DOHH2 (cell line): ENCODE measurements at regions not wholly inside any gene's neighbourhood (a gene's known extent, or its start where the extent isn't known, plus 50 kb on each side); places are given as distances from the start of the nearest gene placed in this dataset.

Experiments
- H3F3A ChIP-seq: fragments of 200-600 bp; sonication (generic), shearing (Covaris generic); 2 replicates; pipeline ENCODE4 v1.6.0; 2016; ENCODE audit warnings: antibody characterized with exemption, mild to moderate bottlenecking; ENCODE audit not compliant: control insufficient read depth, insufficient read depth
- H3K27ac ChIP-seq: fragments of 200-600 bp; sonication (generic); 2 replicates; pipeline ENCODE4 v1.5.1; 2014; ENCODE audit warnings: low read depth, mild to moderate bottlenecking, low read length, moderate library complexity
- H3K27me3 ChIP-seq: fragments of 200-600 bp; sonication (generic); 2 replicates; pipeline ENCODE4 v1.6.1; 2014; ENCODE audit warnings: mild to moderate bottlenecking, low read length, mixed read lengths; ENCODE audit not compliant: control insufficient read depth
- H3K36me3 ChIP-seq: fragments of 200-600 bp; sonication (generic); 2 replicates; pipeline ENCODE4 v1.6.1; 2014; ENCODE audit warnings: mild to moderate bottlenecking, low read length, moderate library complexity, mixed read lengths; ENCODE audit not compliant: control insufficient read depth
- H3K4me1 ChIP-seq: fragments of 200-600 bp; sonication (generic); 2 replicates; pipeline ENCODE4 v1.6.1; 2014; ENCODE audit warnings: mild to moderate bottlenecking, low read length, mixed read lengths; ENCODE audit not compliant: control insufficient read depth
- H3K4me2 ChIP-seq: fragments of 200-600 bp; sonication (generic); 2 replicates; pipeline ENCODE4 v1.6.0; 2014; ENCODE audit warnings: mild to moderate bottlenecking, low read length, moderate library complexity
- H3K4me3 ChIP-seq: fragments of 200-600 bp; sonication (generic); 2 replicates; pipeline ENCODE4 v1.5.1; 2014; ENCODE audit warnings: mild to moderate bottlenecking, low read length, mixed read lengths
- H3K79me2 ChIP-seq: fragments of 200-600 bp; sonication (generic); 2 replicates; pipeline ENCODE4 v1.6.1; 2014; ENCODE audit warnings: mild to moderate bottlenecking, low read length, mixed read lengths; ENCODE audit not compliant: control insufficient read depth
- H3K9me2 ChIP-seq: fragments of 200-600 bp; sonication (generic); replicated peaks from 2 replicates; pipeline ENCODE4 v1.6.1; 2014; ENCODE audit warnings: mild to moderate bottlenecking, low read length, mixed read lengths; ENCODE audit not compliant: control insufficient read depth
- H3K9me3 ChIP-seq: fragments of 200-600 bp; sonication (generic); 2 replicates; pipeline ENCODE4 v1.6.1; 2014; ENCODE audit warnings: antibody characterized with exemption, low read length, mixed read lengths; ENCODE audit not compliant: control insufficient read depth, insufficient read depth
- H4K20me1 ChIP-seq: fragments of 200-600 bp; sonication (generic); 2 replicates; pipeline ENCODE4 v1.6.0; 2014; ENCODE audit warnings: low read depth, mild to moderate bottlenecking, antibody characterized with exemption, low read length, moderate library complexity; ENCODE audit not compliant: control insufficient read depth, insufficient read depth
- CTCF ChIP-seq: fragments of 200-600 bp; sonication (generic); IDR thresholded peaks from one replicate; pipeline ENCODE4 v1.5.1; 2014; ENCODE audit warnings: antibody characterized with exemption, mild to moderate bottlenecking, low read depth, low read length; ENCODE audit not compliant: poor library complexity, severe bottlenecking
- EZH2phosphoT487 ChIP-seq: fragments of 200-600 bp; sonication (generic); IDR thresholded peaks from 2 replicates; pipeline ENCODE4 v1.6.1; 2017; ENCODE audit warnings: borderline replicate concordance, mild to moderate bottlenecking, antibody characterized with exemption, low read length, moderate library complexity, mixed read lengths

- no peaks in the 10 kb centered on the region for H3K79me2 ChIP-seq
- H3K4me1 ChIP-seq = no peaks in the 10 kb centered on the region
- no peaks in the 10 kb centered on the region for H4K20me1 ChIP-seq
- H3K9me3 ChIP-seq = no peaks in the 10 kb centered on the region
- no peak overlapping the region for H3K4me3 ChIP-seq
- TF ChIP-seq EZH2phosphoT487 (no peak), CTCF (no peak)
- no peaks in the 10 kb centered on the region for H3K27me3 ChIP-seq
- no peak overlapping the region for H3K4me2 ChIP-seq
- H3K9me2 ChIP-seq = no peaks in the 10 kb centered on the region
- no peak overlapping the region for H3K27ac ChIP-seq
- no peaks in the 10 kb centered on the region for H3F3A ChIP-seq
- no peaks in the 10 kb centered on the region for H3K36me3 ChIP-seq
Observed at GRCh38 chr12:39165338-39165737, 259.9 kb upstream of the CPNE8 start.

- H3K9me3 ChIP-seq = no peaks in the 10 kb centered on the region
- H3F3A ChIP-seq = no peaks in the 10 kb centered on the region
- no peaks in the 10 kb centered on the region for H3K79me2 ChIP-seq
- TF ChIP-seq CTCF = no peak
- no peak for TF ChIP-seq EZH2phosphoT487
- no peaks in the 10 kb centered on the region for H3K36me3 ChIP-seq
- no peaks in the 10 kb centered on the region for H3K27me3 ChIP-seq
- H3K4me3 ChIP-seq = no peak overlapping the region
- no peaks in the 10 kb centered on the region for H3K9me2 ChIP-seq
- no peak overlapping the region for H3K27ac ChIP-seq
- no peaks in the 10 kb centered on the region for H4K20me1 ChIP-seq
- H3K4me2 ChIP-seq = no peak overlapping the region
- no peaks in the 10 kb centered on the region for H3K4me1 ChIP-seq
Observed at GRCh38 chr12:39161465-39162085, 256.2 kb upstream of the CPNE8 start.

GRCh38 chr12:39157696-39158342, 252.4 kb upstream of the CPNE8 start:
- no peaks in the 10 kb centered on the region for H3K27me3 ChIP-seq
- no peaks in the 10 kb centered on the region for H3K9me2 ChIP-seq
- TF ChIP-seq CTCF = no peak
- TF ChIP-seq EZH2phosphoT487 = no peak

More at GRCh38 chr12:39157696-39158342, 252.4 kb upstream of the CPNE8 start:
- Histone ChIP-seq H3K4me3 (no peak overlapping the region), H3K36me3 (no peaks in the 10 kb centered on the region), H3K4me1 (no peaks in the 10 kb centered on the region), H3K9me3 (no peaks in the 10 kb centered on the region), H3F3A (no peaks in the 10 kb centered on the region), H3K4me2 (no peak overlapping the region), H3K27ac (no peak overlapping the region), H3K79me2 (no peaks in the 10 kb centered on the region), H4K20me1 (no peaks in the 10 kb centered on the region)
